Activated naive CD8-positive, alpha-beta T cell treated with anti-CD3 and anti-CD28 coated beads for 36 hours (primary cell): ENCODE measurements at regions not wholly inside any gene's neighbourhood (a gene's known extent, or its start where the extent isn't known, plus 50 kb on each side); places are given as distances from the start of the nearest gene placed in this dataset.

Experiments used
- DNase-seq: peaks from one replicate; pipeline ENCODE4 v3.0.0; 2021
- H3K27ac Mint-ChIP-seq: one replicate; pipeline ENCODE4 v1.8.0; 2022; ENCODE audit warnings: mild to moderate bottlenecking, moderate library complexity, mixed read lengths
- H3K27me3 Mint-ChIP-seq: one replicate; pipeline ENCODE4 v1.8.0; 2022; ENCODE audit warnings: mild to moderate bottlenecking, mixed read lengths
- H3K36me3 Mint-ChIP-seq: one replicate; pipeline ENCODE4 v1.8.0; 2021; ENCODE audit warnings: mild to moderate bottlenecking, mixed read lengths
- H3K4me1 Mint-ChIP-seq: one replicate; pipeline ENCODE4 v1.8.0; 2021; ENCODE audit warnings: mixed read lengths
- H3K4me3 Mint-ChIP-seq: one replicate; pipeline ENCODE4 v1.8.0; 2022; ENCODE audit warnings: mild to moderate bottlenecking, moderate library complexity, mixed read lengths
- H3K9me3 Mint-ChIP-seq: one replicate; pipeline ENCODE4 v1.8.0; 2022; ENCODE audit warnings: mixed read lengths

GRCh38 chr10:3224241-3224640 is 51.7 kb upstream of the PITRM1 start:
- DNase-seq, result no peak
- no peaks in the 10 kb centered on the region for H3K9me3 Mint-ChIP-seq
- no peaks in the 10 kb centered on the region for H3K27me3 Mint-ChIP-seq
- H3K4me3 Mint-ChIP-seq, result no peak overlapping the region
- no peak overlapping the region for H3K27ac Mint-ChIP-seq
- peaks cover 2% of the 10 kb centered on the region for H3K36me3 Mint-ChIP-seq
- H3K4me1 Mint-ChIP-seq, result peaks cover 16% of the 10 kb centered on the region

GRCh38 chr10:3222626-3223025 is 50.0 kb upstream of the PITRM1 start:
- no peaks in the 10 kb centered on the region for H3K27me3 Mint-ChIP-seq
- peaks cover 7% of the 10 kb centered on the region for H3K4me1 Mint-ChIP-seq
- no peak for DNase-seq
- H3K4me3 Mint-ChIP-seq, result no peak overlapping the region
- no peak overlapping the region for H3K27ac Mint-ChIP-seq
- no peaks in the 10 kb centered on the region for H3K9me3 Mint-ChIP-seq
- no peaks in the 10 kb centered on the region for H3K36me3 Mint-ChIP-seq
